SKM-1 (cell line): ENCODE measurements at regions not wholly inside any gene's neighbourhood (a gene's known extent, or its start where the extent isn't known, plus 50 kb on each side); places are given as distances from the start of the nearest gene placed in this dataset.

ENCODE experiments used
- DNase-seq: peaks from one replicate; lab custom pipeline; 2025; ENCODE audit not compliant: unreplicated experiment; lab: John Stamatoyannopoulos, UW

DNA sequence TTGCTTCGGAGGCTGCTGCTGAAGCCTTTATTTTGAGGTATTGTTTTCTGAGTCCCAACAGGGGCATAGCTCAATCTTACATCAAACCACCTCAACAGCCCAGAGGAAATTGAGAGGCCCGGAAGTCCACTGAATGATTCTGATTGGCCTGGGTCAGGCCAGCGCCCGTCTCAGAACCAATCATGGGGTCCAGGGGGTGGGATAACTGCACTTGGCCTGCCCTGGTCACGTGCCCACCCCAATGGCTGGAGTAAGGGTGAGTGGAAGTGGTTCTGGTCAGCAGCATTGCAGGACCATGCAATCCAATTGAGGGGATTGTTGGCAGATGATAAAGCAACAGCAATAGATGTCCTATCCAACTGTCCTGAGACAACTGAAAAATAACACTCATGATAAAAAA, 190.6 kb downstream of the HERPUD2 start:
- no peak for DNase-seq

DNA sequence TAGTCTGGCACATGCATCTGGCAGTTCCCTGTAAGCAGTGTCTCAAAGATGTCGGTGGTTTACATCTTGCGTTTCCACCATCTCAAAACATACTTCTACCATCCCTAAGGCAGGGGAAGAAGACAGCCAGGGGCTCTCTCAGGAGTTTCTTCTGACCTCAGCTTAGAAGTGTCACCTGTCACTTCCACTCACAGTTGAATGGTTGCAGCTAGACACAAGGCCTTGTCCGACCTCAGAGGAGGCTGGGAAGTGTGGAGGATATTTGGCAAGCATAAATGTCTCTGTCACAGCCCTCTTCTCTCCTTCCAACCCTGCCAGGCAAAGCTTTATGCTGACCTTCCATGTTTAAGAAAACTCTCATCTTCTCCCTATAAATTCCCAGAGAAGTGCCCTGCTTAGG, 193.3 kb downstream of the HERPUD2 start:
- DNase-seq, result no peak

DNA sequence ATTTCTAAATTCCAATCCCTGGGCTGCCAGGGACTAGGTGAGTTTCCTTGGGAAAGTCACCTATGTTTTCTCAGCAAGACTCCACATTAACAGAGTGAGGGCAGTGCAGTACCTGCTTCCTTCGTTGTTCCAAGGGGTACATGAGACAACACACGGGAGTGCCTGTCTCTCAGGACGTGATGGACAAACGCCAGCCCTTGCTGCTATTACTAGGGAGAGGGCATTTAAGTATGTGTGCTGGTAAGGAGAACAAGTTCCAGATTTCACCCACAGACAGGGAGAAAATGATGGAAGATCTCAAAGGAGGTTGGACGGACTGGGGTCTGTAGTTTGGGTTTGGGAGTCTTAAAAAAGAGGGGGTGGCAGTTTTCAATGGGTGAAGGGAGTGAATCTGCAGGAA, 195.7 kb downstream of the HERPUD2 start:
- DNase-seq, result no peak

DNA sequence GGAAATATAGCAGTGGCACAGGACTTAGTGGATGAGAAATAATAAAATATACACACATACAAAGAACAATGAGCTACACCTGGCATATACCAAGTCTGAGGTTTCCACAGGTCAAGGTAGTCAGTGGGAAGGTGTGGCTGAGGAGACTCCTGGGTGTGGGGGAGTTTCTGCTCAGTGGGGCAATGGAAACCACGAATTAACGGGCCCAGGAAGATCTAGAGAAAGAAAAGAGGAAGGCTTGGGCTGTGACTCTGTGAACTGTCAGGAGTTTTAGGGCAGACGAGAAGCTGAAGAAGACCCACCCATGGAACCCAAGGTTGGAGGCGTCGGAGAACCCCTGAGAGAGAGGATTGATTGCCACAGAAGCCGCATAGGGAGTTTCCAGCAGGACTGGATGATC, 196.5 kb downstream of the HERPUD2 start:
- peak; percentile 14 for DNase-seq

DNA sequence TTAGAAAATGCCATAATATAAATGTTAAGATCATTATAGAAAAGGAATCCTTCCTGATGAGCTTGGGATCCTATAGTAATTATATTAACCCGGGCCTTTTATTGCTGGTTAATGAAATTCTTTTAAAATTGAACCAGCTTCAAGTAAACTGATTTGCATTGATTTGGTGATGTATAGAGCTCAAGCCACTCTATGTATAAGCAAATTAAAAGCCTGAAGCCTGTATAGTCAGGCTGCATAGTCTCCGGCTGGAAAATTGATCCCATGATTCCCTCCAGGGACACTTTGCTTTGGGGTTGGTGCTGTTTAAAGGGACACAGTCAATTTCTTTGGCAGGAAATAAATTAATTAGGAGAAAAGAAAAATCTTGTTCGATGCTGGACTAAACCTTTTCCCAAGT, 199.1 kb downstream of the HERPUD2 start:
- DNase-seq, result no peak

DNA sequence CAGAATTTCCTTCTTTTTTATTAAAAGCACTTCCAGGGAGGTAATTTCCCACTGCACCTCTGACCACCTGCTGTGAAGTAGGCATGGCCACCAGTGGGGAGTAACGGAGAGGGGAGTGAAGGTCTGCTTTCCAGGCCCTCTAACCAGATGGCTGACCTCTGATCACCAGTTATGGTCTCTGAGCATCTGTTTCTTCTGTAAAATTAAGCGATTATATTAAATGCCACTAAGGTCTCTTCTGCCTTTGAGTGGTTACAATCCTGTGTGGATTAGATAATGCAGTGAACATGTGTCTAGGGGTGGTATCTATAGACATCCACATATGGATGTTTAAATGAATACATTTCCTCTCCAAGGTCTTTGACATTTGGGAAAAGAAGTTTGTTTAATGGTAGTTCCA, 199.6 kb downstream of the HERPUD2 start:
- DNase-seq, result no peak

DNA sequence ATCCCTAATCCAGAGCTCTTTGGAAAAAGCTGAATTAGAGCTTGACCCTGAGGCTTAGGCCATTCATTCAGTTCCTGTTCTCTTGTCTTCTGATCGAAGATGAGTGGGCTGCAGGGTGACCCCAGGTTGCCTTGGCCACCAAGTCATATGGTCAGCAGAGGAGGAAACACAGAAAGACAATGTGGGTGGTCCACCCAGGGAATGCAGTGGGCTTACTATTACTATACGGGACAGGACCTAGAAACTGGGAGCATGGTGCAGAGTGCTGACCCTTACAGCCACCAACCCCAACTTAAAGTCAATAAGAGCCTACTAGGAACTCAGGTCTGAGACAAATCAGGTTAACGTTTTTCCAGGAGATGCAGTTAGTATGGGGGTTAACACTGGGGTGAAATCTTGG, 200.5 kb downstream of the HERPUD2 start:
- no peak for DNase-seq

DNA sequence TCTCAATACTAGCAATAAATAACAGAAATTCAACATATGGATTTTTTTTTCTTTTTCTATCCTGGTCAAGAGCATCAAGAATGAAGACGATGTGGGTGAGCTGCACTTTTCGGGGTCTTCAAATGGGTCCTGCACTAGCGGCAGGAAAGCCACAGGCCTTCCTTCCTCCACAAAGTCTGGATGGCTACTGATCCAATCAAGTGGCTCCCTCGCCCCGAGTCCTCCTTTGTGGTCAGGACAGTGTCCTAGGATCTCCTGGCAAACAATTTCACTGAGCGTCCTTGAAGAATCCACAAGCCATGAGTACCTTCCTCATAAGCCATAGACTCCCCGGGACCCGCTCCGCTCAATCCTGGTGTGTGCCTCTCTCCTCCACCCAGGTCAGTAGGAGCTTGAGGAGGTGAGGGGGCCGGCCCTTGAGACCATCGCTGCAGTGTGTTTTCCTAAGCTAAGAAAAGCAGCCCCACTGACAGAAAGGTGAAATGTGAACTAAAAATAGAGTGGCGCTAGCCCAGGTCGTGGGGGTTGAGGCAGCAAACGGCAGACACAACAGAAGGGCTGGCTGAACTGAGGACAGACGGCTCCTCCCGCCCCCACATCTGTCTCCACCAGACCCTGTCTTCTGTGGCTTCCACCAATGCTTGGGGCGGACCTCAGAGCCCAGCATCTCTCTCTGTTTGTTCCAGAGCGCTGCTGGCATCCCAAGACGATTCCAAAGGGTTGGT, 202.3 kb downstream of the HERPUD2 start:
- no peak for DNase-seq

DNA sequence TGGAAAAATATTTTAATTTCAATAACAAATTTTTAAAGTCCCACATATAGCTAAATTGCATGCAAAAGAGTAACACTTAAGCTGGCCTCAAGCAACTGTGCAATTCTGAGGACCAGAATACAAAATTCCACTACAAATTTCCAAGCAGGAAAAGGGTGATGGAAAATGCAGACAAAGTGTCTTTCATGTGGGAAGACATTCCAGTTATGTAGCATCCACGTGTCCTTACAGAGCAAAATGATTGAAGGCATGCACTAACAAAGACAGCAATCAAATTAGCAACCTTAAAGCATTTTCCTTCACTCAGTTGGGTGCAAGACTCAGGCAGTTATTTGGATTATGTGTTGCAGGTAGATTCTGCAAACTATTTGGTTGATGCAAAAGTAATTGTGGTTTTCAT, 203.7 kb downstream of the HERPUD2 start:
- DNase-seq, result no peak

DNA sequence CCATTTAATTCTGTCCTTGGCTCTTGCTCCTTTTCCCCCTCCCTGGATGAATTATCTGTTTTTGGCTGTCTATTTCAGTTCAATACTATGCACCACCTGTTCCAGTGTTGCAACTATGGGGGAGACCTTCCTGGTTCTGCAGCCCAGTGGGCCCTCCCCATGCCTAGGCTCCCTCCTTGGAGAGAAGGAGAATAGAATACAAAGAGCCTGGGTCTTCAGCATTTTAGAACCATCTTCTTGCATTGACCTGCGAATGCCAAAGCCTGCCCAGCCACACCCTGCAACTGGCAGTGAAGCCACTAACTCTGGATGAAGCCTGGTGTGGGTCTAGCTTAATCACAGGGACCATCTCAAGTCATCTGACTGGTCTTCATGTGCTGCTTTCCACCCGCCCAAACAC, 207.1 kb downstream of the HERPUD2 start:
- no peak for DNase-seq

DNA sequence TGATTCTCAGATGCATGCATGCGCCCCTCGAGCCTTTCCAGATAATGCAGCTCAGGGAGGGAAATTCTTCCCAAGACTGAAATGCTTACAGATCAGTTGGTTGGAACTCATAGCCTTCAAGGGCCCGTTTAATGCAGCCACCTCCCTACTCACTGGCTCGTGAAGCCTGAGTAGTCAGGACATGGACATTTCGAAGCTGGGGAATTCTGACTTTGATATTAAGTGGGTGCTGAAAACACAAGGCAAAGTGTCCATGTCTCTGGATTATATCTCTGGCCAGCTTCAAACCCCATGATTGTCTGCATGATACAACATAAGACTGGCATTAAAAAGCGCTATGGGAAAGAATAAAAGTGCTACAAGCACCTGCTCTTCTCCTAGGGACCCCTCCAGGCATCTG, 207.5 kb downstream of the HERPUD2 start:
- no peak for DNase-seq

DNA sequence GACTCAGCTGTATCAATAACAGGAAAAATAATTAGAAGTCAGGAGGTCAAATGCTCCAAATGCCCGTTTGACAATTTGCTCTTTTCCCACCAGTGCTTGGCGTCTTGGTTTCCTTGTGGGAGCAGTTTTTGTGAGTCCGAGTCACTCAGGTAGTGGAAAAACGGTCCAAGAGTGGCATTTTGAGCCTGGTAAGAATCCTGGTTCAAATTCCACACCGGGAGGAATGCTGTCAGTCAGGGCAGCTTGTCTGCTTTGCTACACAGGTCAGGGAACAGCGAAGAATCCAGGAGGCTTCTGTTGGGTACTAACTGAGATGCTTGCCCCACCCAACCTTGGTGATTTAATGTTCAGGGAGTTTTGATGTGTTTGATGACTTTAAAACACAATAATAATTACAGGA, 209.5 kb downstream of the HERPUD2 start:
- no peak for DNase-seq

DNA sequence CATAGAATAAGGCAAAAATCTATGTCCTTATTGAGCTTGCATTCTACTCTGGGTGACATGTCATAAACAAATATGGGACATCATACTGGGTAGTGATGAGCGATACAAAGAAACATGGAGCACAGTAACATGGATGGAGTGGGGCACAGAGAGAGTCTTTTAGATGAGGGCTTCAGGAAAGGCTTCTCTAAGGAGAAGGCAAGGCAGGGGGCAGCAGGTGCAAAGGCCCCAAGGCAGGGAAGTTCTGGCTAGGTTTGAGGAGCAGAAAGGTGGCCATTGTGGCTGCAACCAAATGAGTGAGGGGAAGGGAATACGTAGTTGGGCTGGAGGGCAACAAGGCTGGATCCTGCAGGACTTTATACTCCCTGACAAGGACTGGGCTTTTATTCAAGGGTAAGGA, 211.4 kb downstream of the HERPUD2 start:
- no peak for DNase-seq

DNA sequence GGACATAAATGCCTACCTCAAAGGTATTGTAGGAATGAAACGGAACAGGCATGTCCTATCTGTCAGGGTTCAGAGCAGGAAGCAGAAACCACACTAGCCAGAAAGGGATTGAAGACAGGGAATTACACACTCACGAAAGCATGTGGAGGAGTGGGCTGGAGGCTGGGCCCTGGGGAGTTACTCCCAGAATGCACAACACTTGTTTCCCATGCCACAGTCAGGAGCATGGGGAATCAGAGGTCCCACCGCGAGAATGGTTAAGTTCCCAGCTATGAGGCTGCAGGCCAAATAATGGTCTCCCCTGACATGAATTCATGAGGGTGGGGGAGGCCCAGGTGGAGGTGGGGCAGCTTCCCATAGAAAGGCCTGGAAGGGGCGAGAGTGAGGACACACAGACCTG, 212.7 kb downstream of the HERPUD2 start:
- no peak for DNase-seq

DNA sequence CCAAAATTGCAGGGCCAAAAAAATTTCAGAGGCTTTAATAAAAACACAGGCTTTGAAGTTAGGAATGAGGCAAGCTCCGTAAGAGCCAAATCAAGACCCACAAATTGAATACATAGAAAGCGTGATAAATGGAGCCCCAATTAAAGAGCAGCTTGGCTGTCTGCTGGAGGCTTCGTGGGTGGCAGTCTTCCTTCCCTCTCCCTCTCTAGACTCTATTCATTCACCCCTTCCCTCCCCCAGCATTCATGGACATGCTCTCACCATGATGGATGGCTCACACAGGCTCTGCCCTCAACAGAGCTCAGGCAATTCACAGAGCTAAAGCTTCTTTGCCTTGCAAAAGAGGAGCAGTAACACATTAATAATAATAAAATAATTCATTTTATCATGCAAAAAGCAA, 214.1 kb downstream of the HERPUD2 start:
- DNase-seq, result no peak

DNA sequence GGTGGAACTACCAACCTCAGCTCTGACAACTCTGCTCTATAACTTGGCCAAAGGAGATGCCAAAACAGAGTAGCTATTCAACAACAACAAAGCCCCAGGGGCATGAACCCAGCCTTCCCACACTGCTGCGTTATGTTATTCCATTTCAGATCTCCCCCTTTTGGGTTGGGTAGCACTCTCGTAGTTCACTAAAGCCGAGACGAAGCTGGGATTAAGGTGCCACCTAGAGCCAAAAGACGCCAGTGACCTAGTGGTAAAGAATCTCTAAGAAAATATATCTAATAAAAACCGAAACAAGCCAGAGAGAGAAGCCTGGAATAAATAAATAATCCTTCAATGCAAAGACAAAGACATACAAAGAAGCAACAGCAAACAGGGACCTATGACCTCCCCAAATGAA, 217.3 kb downstream of the HERPUD2 start:
- DNase-seq, result no peak

DNA sequence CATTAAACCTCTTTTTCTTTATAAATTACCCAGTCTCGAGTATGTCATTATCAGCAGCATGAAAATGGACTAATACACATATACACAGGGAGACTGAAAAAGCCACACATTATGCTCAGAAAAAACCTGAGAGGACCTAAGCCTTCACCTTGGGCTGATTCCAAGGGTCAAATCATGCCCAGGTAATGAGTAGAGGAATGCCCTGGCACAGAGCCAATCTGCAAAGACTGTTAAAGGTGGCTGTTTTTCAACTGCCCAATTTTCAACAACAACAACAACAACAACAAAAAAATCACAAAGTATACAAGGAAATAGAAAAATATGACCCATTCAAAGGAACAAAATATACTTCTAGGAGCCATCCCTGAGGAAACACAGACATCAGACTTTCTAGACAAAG, 220.2 kb upstream of the TBX20 start:
- DNase-seq, result no peak

DNA sequence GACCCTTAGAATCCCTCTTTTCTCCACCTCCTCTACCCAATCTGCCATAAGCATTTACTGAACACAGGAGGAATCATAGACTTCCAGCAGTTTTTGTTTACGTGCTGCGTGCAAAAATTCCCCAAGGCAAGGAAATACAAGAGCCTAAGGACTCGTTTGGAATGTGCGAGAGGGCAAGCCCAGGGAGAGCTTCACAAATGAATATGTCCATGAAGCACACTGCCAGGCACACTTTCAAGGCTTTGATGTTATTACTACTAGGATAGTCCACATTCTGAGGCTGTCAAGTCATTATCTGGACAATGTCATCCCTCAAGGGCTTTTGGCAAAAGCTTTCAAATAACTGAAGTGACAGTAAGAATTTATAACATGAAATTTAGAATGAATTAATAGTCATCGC, 214.7 kb upstream of the TBX20 start:
- no peak for DNase-seq

DNA sequence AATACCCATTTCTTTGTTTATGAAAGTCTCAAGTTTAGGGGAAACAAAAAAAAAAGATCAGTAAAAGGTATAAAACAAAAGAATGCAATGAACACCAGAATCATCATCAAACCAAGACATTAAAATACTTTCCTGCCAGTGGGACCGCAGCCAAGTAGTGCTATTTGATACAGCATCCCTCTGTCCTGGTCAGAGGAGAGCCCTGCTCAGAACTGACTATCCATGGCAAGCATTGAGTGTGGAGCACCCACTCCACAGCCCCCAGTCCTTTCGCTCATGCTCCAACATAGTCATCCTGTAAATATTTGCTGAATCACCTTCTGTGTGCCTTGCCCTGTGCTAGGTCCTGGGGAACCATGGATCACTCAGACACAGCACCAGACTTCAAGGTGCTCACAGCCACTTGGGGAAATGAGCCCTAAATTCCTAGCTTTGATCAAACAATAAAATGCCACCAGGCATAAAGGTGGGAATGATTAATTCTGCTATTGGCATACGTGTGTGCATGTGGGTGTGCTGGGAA, 213.6 kb upstream of the TBX20 start:
- DNase-seq, result no peak

DNA sequence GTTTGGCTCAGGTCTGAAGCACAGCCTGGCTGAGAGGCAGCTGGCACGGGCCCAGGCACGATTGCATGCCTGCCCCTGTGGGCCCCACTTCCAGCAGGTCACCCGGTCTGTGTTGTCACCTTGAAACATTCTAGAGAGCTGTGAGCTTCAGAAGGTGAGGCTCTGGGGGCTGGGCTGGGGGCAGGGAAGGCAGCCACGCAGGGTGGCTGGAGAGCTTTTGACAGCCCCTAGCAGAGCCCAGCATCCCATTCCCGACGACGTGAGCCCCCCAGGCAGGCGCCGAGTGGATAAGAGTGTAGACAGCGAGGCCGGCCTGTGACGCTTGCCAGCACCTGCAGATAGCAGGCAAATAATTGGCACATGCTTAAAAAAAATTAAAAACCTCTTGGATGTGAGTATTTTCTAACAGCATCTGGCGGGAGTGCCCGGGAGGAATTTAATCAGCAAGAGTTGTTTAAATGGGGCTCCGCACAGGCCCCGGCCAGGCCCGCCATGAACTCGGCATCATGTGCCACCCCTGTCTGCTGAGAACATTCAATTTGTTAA, 212.0 kb upstream of the TBX20 start:
- no peak for DNase-seq

DNA sequence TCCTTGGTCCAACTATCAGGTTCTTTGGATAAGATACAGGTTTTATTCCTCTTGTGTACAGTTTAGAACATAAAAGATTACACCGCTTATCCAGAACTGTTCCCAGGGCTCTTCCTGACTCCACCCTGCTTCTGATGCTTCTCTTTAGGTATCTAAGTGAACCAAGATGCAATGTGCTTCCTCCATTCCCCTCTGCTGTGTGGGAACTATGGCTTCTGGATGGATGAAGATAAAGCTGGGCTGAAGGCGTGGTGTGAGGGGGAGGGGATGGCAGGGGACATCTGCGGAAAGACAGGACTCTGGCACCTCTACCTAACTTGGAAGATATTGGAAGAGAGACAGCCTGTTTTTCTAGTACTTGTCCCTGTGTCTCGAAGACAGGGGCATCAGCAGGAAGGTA, 209.9 kb upstream of the TBX20 start:
- no peak for DNase-seq

DNA sequence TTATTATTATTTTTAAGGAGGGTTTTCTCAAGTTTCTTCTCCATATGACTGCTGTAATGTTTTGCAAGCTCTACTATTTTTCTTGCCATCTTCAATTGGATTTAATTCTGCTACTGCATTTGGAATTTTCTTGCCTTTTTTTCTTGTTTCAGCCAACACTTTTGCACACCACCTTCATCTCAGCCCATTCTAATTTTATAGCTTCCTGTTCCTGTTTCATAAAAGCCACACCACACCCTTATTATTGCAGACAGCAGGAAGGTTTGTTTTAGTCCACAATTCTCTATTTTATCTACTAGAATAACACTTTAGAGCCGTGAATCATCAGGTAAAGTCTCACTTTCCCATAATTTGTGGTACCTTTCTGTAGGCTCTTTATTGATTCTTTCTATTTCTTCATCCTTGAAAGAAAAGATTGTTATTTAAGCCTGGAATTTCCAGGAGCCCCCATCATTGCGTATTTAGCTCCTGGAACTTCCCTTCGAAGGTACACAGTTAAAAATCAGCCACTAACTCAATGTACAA, 209.3 kb upstream of the TBX20 start:
- DNase-seq, result no peak
